ENCODE measurements at regions not wholly inside any gene's neighbourhood (a gene's known extent, or its start where the extent isn't known, plus 50 kb on each side); places are given as distances from the start of the nearest gene placed in this dataset.

DNA sequence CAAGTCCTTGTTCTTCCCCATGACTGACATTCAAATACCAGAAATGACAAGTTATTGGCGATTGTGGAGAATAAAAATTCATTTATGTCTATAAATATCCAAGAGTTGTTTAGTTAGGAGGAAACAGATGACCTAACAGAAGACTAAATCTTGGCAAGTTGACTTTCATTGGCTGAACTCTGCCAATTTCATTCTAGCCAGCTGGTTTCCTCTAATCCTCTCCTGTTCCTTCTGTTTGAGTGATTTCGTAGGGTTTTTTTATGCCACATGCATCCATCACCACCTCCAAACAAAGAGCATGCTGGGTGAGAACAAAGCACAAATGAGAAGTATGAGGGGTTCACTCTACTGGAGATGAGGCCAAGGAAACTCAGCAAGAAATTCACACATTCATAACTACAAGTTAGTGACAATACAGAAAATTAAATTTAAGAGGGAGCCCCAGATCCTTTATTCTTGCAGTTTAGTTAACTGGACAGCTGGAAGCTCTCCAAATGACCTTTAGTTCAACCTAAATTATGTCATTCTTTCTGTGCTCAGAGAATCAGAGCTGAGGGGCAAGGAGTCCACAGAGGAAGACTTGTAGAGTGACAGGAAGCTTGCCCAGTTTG is 932.0 kb downstream of the TLE4 start:
- WGBS (ENCODE audit: insufficient coverage, low coverage, missing lambda C conversion rate): 0% methylated on average over 2 of the region's 2 CpGs
- Histone ChIP-seq H2AFZ (ENCODE audit: low read depth, low read length) (no peak overlapping the region), H3K9me3 (replicated peaks; ENCODE audit: control insufficient read depth, insufficient read depth, low read depth, low read length) (no peaks in the 10 kb centered on the region), H3K4me2 (ENCODE audit: insufficient read depth, low read length) (no peak overlapping the region), H3K27me3 (ENCODE audit: control insufficient read depth in 2 of 2, insufficient read depth in 2 of 2, low read length in 2 of 2) (no peaks in the 10 kb centered on the region), H4K20me1 (replicated peaks; ENCODE audit: control insufficient read depth, insufficient read depth, low read length) (no peaks in the 10 kb centered on the region), H3K27ac (ENCODE audit: extremely low read depth, low read depth, low read length) (no peak overlapping the region), H3K4me3 (no peak overlapping the region), H3K36me3 (ENCODE audit: control insufficient read depth, insufficient read depth, low read length) (no peaks in the 10 kb centered on the region), H3K9ac (ENCODE audit: insufficient read depth in 1 of 2, low read depth in 2 of 2, low read length in 2 of 2) (no peak overlapping the region), H3K4me1 (replicated peaks in 1 of 2; ENCODE audit: control insufficient read depth in 2 of 2, insufficient read depth in 2 of 2, low read length in 2 of 2) (no peaks in the 10 kb centered on the region), H3K9me1 (ENCODE audit: control insufficient read depth, insufficient read depth, low read length) (no peaks in the 10 kb centered on the region), H3K79me2 (ENCODE audit: control insufficient read depth, insufficient read depth, low read length) (no peaks in the 10 kb centered on the region)
- ChIA-PET POLR2A (no interaction called here), CTCF (ENCODE audit: low intra/inter-chr PET ratio) (no interaction called here)
- in situ Hi-C loops (cut with MboI) (no loop called here), intact Hi-C loops (cut with micrococcal nuclease) (no loop called here)
- DNase-seq (ENCODE audit: extremely low read depth in 1 of 4, low spot score in 3 of 4) (no peak), FAIRE-seq (no peak), ATAC-seq (no peak)
- BruUV-seq (replicated peaks): no TSS peak
- TF ChIP-seq FOS (IDR thresholded peaks at IDR 0.05; ENCODE audit: extremely low read depth, insufficient read length) (no peak), PCBP1 (IDR thresholded peaks at IDR 0.05; ENCODE audit: low read depth, low read length, poor library complexity, severe bottlenecking) (no peak), NFIX (CRISPR knock-in tag; IDR thresholded peaks at IDR 0.05; ENCODE audit: low read depth) (no peak), KLF10 (CRISPR knock-in tag; IDR thresholded peaks at IDR 0.05) (no peak), CHD1 (IDR thresholded peaks at IDR 0.05; ENCODE audit: low read length) (no peak), ZNF175 (CRISPR knock-in tag; IDR thresholded peaks at IDR 0.05; ENCODE audit: low read depth) (no peak), ZBTB5 (IDR thresholded peaks at IDR 0.05) (no peak), ZNF696 (CRISPR knock-in tag; conservative IDR thresholded peaks at IDR 0.05) (no peak), HMGXB4 (CRISPR knock-in tag; IDR thresholded peaks at IDR 0.05) (no peak), TARDBP (IDR thresholded peaks at IDR 0.05) (no peak), MCM7 (IDR thresholded peaks at IDR 0.05) (no peak), WHSC1 (IDR thresholded peaks at IDR 0.05; ENCODE audit: low read length) (no peak)
- TF ChIP-seq, protein P1, sequence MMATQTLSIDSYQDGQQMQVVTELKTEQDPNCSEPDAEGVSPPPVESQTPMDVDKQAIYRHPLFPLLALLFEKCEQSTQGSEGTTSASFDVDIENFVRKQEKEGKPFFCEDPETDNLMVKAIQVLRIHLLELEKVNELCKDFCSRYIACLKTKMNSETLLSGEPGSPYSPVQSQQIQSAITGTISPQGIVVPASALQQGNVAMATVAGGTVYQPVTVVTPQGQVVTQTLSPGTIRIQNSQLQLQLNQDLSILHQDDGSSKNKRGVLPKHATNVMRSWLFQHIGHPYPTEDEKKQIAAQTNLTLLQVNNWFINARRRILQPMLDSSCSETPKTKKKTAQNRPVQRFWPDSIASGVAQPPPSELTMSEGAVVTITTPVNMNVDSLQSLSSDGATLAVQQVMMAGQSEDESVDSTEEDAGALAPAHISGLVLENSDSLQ (IDR thresholded peaks at IDR 0.05): no peak
- TF ChIP-seq, protein P2, sequence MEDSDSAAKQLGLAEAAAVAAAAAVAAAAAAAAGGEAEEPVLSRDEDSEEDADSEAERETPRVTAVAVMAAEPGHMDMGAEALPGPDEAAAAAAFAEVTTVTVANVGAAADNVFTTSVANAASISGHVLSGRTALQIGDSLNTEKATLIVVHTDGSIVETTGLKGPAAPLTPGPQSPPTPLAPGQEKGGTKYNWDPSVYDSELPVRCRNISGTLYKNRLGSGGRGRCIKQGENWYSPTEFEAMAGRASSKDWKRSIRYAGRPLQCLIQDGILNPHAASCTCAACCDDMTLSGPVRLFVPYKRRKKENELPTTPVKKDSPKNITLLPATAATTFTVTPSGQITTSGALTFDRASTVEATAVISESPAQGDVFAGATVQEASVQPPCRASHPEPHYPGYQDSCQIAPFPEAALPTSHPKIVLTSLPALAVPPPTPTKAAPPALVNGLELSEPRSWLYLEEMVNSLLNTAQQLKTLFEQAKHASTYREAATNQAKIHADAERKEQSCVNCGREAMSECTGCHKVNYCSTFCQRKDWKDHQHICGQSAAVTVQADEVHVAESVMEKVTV (CRISPR knock-in tag; IDR thresholded peaks at IDR 0.05): no peak
- TF ChIP-seq, protein P3, sequence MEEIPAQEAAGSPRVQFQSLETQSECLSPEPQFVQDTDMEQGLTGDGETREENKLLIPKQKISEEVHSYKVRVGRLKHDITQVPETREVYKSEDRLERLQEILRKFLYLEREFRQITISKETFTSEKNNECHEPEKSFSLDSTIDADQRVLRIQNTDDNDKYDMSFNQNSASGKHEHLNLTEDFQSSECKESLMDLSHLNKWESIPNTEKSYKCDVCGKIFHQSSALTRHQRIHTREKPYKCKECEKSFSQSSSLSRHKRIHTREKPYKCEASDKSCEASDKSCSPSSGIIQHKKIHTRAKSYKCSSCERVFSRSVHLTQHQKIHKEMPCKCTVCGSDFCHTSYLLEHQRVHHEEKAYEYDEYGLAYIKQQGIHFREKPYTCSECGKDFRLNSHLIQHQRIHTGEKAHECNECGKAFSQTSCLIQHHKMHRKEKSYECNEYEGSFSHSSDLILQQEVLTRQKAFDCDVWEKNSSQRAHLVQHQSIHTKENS (CRISPR knock-in tag; IDR thresholded peaks at IDR 0.05): no peak
